ENCODE measurements at regions not wholly inside any gene's neighbourhood (a gene's known extent, or its start where the extent isn't known, plus 50 kb on each side); places are given as distances from the start of the nearest gene placed in this dataset.

- no peak for DNase-seq (ENCODE audit: low spot score)
Measured at GRCh38 chr2:216914491-216914890, 54.6 kb upstream of the TNP1 start.

- peak; percentile 52 for DNase-seq (ENCODE audit: low spot score)
Measured at GRCh38 chr2:216911886-216912285, 52.0 kb upstream of the TNP1 start.

DNA sequence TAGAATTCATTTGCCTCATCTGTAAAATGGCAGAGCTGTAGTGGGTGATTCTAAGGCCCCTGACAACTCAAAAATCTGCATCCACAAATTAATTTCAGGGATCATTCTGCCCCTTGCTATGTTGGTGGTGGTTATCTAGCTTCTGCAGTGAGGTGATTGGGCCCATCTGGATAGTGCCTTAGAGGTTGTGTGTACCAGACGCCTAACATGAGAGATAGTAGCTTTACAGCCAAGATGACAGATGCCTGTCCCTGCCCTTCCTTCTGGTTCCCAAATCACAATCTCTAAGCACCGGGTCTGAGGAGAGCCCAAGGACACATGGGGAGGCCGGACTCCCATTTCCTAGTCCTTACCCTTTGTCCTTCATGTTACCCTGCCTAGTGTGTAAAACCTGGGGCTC lies 51.1 kb upstream of the TNP1 start:
- DNase-seq (ENCODE audit: low spot score) = no peak

DNA sequence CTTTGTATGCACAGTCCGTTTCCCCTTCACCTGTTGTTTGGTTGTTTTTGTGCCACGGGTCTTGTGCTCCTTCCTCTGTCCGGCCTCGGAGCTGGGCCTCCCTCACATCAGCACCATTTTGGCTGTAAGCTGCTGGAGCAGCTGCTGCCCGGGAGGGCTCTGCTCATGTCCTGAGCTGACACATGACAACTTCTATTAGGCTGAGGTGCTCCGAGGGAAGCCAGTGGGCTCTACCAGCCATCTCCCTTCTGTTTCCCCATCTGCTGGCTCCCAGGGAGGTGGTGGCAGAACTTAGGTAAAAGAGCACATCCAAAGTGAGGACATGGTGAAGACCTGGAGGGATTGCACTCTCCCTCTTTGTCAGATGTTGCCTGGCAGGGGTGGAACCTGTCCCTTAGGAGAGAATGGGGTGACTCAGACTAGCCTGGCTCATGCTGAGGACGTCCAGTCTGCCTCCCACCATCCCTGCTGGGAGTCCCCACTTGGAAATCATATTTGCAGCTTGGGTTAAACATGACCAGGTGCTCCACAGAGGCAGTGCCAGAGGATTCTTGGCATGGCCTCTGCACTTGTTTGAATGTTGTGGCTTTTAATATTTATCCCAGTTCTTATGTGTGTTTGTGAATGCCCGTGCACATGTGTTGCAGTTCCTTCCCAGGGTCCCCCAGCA lies 49.8 kb upstream of the TNP1 start:
- no peak for DNase-seq (ENCODE audit: low spot score)

Data from AG20443 (cell line).